ENCODE measurements at regions not wholly inside any gene's neighbourhood (a gene's known extent, or its start where the extent isn't known, plus 50 kb on each side); places are given as distances from the start of the nearest gene placed in this dataset.

DNA sequence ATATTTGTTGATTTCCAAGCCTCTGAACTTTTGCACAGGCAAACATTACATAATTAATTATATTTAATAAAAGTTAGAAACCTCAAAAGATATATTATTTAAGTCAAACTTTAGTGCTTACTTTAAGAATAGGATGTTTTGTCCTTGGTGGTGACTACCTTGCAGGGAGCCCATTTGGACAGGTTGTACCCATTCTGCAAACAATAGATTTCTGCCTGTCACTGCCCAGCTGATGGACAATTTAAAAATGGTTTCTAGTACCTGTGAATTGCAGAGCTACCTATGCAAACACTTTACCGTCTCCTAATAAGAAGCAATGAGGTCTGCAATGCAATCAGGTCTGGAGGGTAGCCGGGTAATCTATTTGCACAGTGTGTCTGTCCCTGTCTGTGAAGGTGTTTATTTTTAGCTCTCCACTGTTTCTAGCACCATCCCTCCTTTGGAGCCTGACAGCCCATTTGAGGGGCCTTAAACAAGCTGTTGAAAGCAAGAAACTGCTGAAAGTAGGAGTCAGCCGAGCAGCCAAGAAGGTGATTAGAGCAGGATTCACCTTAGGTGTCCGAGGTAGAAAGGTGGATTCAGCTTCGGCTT, 556.2 kb upstream of the CFAP20DC start:
- TF ChIP-seq POLR2A (IDR thresholded peaks at IDR 0.05; ENCODE audit: low read depth, low read length) (no peak), TAF1 (IDR thresholded peaks at IDR 0.05; ENCODE audit: low read depth, low read length) (no peak)

Data from GM12891 (cell line).